PC-9 (cell line): ENCODE measurements at regions not wholly inside any gene's neighbourhood (a gene's known extent, or its start where the extent isn't known, plus 50 kb on each side); places are given as distances from the start of the nearest gene placed in this dataset.

Experiments
- BruUV-seq: library from RNA; stranded (reverse); fragments of 400-500 nt; replicated peaks from 2 replicates; lab custom pipeline; 2021; lab: Mats Ljungman, UMichigan
- CTCF ChIA-PET: fragments of 300-600 bp; sonication (Branson Sonifier 250); formaldehyde crosslinking; loops from one replicate; lab custom pipeline; 2022; ENCODE audit warnings: antibody characterized with exemption; lab: Charles Lee
- POLR2A ChIA-PET: fragments of 300-600 bp; sonication (Branson Sonifier 250); formaldehyde crosslinking; loops from one replicate; lab custom pipeline; 2022; ENCODE audit warnings: antibody characterized with exemption; ENCODE audit not compliant: unreplicated experiment; lab: Charles Lee
- DNase-seq, 2 experiments: peaks; one replicate each; pipeline versions ENCODE4 v3.0.0 to v3.0.0-alpha.2; 2015 to 2022; ENCODE audit warnings: mixed read lengths in 1 of 2
- H2AFZ ChIP-seq: fragments of 200-600 bp; sonication (generic); 2 replicates; pipeline ENCODE4 v1.8.1; 2017; ENCODE audit warnings: antibody characterized with exemption
- H3F3A ChIP-seq: fragments of 200-600 bp; sonication (generic); 2 replicates; pipeline ENCODE4 v1.8.1; 2017; ENCODE audit warnings: antibody characterized with exemption, mild to moderate bottlenecking, low read depth; ENCODE audit not compliant: insufficient read depth
- H3K27ac ChIP-seq: fragments of 200-600 bp; sonication (generic); 2 replicates; pipeline ENCODE4 v1.6.1; 2016; ENCODE audit warnings: mixed run types
- H3K27me3 ChIP-seq: fragments of 200-600 bp; sonication (generic); 2 replicates; pipeline ENCODE4 v1.6.1; 2016; ENCODE audit warnings: low read depth, mixed run types; ENCODE audit not compliant: insufficient read depth
- H3K36me3 ChIP-seq: fragments of 200-600 bp; sonication (generic); 2 replicates; pipeline ENCODE4 v1.6.1; 2016; ENCODE audit warnings: low read depth, mixed run types
- H3K4me1 ChIP-seq: fragments of 200-600 bp; sonication (generic); replicated peaks from 2 replicates; pipeline ENCODE4 v1.6.1; 2016; ENCODE audit warnings: mixed run types; ENCODE audit not compliant: insufficient read depth
- H3K4me2 ChIP-seq: fragments of 200-600 bp; sonication (generic); 2 replicates; pipeline ENCODE4 v1.6.1; 2017; ENCODE audit warnings: mixed run types
- H3K4me3 ChIP-seq: fragments of 200-600 bp; sonication (generic); 2 replicates; pipeline ENCODE4 v1.6.1; 2016; ENCODE audit warnings: mixed run types
- H3K79me2 ChIP-seq: fragments of 200-600 bp; sonication (generic); 2 replicates; pipeline ENCODE4 v1.6.1; 2017; ENCODE audit warnings: low read depth, mixed run types
- H3K9me2 ChIP-seq: fragments of 200-600 bp; sonication (generic); 2 replicates; pipeline ENCODE4 v1.8.1; 2017; ENCODE audit warnings: mild to moderate bottlenecking; ENCODE audit not compliant: insufficient read depth
- H3K9me3 ChIP-seq: fragments of 200-600 bp; sonication (generic); 2 replicates; pipeline ENCODE4 v1.8.1; 2016; ENCODE audit warnings: low read depth; ENCODE audit not compliant: insufficient read depth
- H4K20me1 ChIP-seq: fragments of 200-600 bp; sonication (generic); 2 replicates; pipeline ENCODE4 v1.8.1; 2017; ENCODE audit not compliant: insufficient read depth
- EZH2 ChIP-seq: fragments of 200-600 bp; sonication (generic); IDR thresholded peaks from 2 replicates; pipeline ENCODE4 v1.8.0; 2017; ENCODE audit warnings: antibody characterized with exemption, low read depth
- intact Hi-C: fragments of 100-400 bp; cut with micrococcal nuclease; formaldehyde crosslinking; loops from one replicate; pipeline ENCODE4 v1.10.0; 2022; ENCODE audit not compliant: unreplicated experiment
- TF ChIP-seq, protein P1 (sequence below): fragments of 200-600 bp; sonication (generic); conservative IDR thresholded peaks from 2 replicates; pipeline ENCODE4 v1.6.1; 2017; ENCODE audit warnings: mixed run types, antibody characterized with exemption, mild to moderate bottlenecking, moderate library complexity

DNA sequence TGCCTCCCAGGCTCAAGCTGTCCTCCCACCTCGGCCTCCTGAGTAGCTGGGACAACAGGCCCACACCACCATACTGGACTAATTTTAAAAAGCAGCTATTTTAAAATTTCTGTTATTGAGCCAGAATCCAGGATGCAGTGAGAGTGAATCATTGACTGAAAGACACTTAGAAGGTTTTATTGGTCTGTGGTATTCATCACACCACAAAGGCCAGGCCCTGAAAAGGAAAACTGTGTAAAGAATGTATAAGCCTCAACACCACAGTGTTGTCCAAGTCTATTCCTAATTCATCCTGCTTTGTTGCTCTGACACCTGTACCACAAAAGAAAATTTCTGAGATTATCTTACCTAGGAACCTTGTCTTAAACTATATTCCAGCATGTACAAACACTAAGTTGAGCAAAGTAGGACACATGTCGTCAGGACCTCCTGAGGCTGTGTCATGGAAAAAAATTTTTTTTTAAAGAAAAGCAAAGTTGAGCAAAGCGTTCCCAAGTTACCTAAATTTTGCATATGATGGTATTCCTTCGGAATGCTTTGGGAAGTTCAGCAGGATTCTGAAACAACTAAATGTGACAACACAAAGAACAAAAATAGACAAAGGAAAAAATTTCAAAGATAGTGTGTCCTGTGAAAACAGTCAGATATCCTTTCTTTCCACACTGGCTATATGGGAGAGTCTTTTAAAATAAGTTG lies 129.6 kb upstream of the MKLN1 start:
- ChIA-PET CTCF (interaction anchor here (0.6 kb wide), 1 partner anchor 79 kb away, joined by 3 read pairs; no protein-coding TSS in a partner anchor), POLR2A (interaction anchor here (0.6 kb wide), 1 partner anchor 12 kb away, joined by 5 read pairs; no protein-coding TSS in a partner anchor)
- DNase-seq, result peak in 1 of 2 experiments; percentile 59
- Histone ChIP-seq H2AFZ (no peak overlapping the region), H4K20me1 (no peaks in the 10 kb centered on the region), H3K4me1 (peaks cover 31% of the 10 kb centered on the region), H3K4me2 (no peak overlapping the region), H3K9me2 (0 out of 2 replicates have a peak, but pooled peaks cover 5% of the 10 kb centered on the region), H3F3A (peaks cover 18% of the 10 kb centered on the region), H3K9me3 (no peaks in the 10 kb centered on the region), H3K27me3 (no peaks in the 10 kb centered on the region), H3K36me3 (no peaks in the 10 kb centered on the region), H3K4me3 (no peak overlapping the region), H3K79me2 (no peaks in the 10 kb centered on the region), H3K27ac (0 out of 2 replicates have a peak overlapping the region, but pooled peaks have one; percentile 26)
- intact Hi-C loops, result no loop called here
- TF ChIP-seq, protein P1, sequence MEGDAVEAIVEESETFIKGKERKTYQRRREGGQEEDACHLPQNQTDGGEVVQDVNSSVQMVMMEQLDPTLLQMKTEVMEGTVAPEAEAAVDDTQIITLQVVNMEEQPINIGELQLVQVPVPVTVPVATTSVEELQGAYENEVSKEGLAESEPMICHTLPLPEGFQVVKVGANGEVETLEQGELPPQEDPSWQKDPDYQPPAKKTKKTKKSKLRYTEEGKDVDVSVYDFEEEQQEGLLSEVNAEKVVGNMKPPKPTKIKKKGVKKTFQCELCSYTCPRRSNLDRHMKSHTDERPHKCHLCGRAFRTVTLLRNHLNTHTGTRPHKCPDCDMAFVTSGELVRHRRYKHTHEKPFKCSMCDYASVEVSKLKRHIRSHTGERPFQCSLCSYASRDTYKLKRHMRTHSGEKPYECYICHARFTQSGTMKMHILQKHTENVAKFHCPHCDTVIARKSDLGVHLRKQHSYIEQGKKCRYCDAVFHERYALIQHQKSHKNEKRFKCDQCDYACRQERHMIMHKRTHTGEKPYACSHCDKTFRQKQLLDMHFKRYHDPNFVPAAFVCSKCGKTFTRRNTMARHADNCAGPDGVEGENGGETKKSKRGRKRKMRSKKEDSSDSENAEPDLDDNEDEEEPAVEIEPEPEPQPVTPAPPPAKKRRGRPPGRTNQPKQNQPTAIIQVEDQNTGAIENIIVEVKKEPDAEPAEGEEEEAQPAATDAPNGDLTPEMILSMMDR, result no peak
- TF ChIP-seq EZH2, result no peak
- BruUV-seq, result no TSS peak

DNA sequence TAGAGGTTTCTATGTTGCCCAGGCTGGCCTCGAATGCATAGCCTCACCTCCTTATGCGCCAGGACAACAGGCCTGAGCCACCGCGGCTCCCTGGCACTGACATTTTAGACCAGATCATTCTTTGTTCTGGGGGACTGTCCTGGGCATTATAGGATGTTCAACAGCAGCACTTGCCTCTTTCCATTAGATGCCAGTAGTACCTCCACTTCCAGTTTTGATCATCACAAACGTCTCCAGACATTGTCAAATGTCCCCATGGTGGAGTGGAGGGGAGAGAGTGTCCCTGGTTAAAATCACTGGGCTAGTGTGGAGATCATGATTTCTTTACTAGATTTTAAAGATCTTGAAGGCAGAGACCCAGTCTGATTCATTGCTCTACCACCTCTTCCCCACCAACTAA lies 125.2 kb upstream of the MKLN1 start:
- H3K79me2 ChIP-seq, result no peaks in the 10 kb centered on the region
- no peak overlapping the region for H3K4me3 ChIP-seq
- POLR2A ChIA-PET, result no interaction called here
- H3K27me3 ChIP-seq, result no peaks in the 10 kb centered on the region
- TF ChIP-seq, protein P1, result no peak
- TF ChIP-seq EZH2, result no peak
- DNase-seq, result no peak
- no peaks in the 10 kb centered on the region for H3K36me3 ChIP-seq
- no peak overlapping the region for H3K4me2 ChIP-seq
- intact Hi-C loops, result no loop called here
- CTCF ChIA-PET, result no interaction called here
- no peak overlapping the region for H2AFZ ChIP-seq
- no peak overlapping the region for H3K27ac ChIP-seq
- 0 out of 2 replicates have a peak, but pooled peaks cover 5% of the 10 kb centered on the region for H3K9me2 ChIP-seq
- BruUV-seq, result no TSS peak
- H3K9me3 ChIP-seq, result no peaks in the 10 kb centered on the region
- no peaks in the 10 kb centered on the region for H4K20me1 ChIP-seq
- H3F3A ChIP-seq, result peaks cover 7% of the 10 kb centered on the region; the same call in 1 of the 2 replicates
- peaks cover 12% of the 10 kb centered on the region for H3K4me1 ChIP-seq

DNA sequence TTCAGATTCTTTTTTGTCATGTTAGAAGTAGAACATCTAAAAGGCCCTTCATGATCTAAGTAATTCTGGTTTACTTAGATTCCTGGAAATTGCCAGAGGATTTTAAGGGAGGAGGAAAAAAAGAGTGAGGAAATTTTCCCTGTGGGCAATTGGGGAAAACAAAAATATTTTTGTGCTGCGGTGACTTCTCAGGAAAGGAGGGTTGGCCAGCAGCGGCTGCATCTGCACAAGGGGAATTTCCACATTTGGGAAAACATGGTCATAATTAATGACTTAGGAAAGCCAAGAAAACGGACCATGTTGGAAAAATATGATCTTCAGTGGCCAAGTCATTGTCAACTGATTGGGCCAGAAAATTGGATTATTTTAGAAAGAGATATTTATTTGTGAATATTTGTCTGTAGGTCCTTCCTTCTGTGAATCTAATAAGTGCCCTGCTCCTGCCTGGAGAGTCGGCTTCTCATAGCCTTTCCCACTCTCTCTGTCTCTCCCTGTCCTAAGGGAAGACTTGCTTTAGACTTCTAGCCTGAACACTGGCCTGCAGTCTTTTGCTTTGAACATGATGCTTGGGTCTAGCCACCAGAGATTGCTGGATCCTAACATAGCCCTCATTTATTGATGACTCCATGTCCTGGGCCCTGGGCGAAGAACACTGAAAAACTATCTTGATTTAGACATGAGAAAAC lies 124.2 kb upstream of the MKLN1 start:
- H3K4me1 ChIP-seq, result peaks cover 2% of the 10 kb centered on the region; the same call in 1 of the 2 replicates
- H3K4me3 ChIP-seq, result no peak overlapping the region
- H2AFZ ChIP-seq, result no peak overlapping the region
- H4K20me1 ChIP-seq, result no peaks in the 10 kb centered on the region
- DNase-seq, result no peak
- no peaks in the 10 kb centered on the region for H3K79me2 ChIP-seq
- BruUV-seq, result no TSS peak
- H3K4me2 ChIP-seq, result no peak overlapping the region
- 0 out of 2 replicates have a peak, but pooled peaks cover 4% of the 10 kb centered on the region for H3K9me2 ChIP-seq
- TF ChIP-seq EZH2, result no peak
- TF ChIP-seq, protein P1, result no peak
- POLR2A ChIA-PET, result no interaction called here
- intact Hi-C loops, result no loop called here
- H3K27ac ChIP-seq, result no peak overlapping the region
- no peaks in the 10 kb centered on the region for H3K36me3 ChIP-seq
- no peaks in the 10 kb centered on the region for H3K9me3 ChIP-seq
- CTCF ChIA-PET, result no interaction called here
- H3K27me3 ChIP-seq, result no peaks in the 10 kb centered on the region
- no peaks in the 10 kb centered on the region for H3F3A ChIP-seq
